ENCODE measurements at regions not wholly inside any gene's neighbourhood (a gene's known extent, or its start where the extent isn't known, plus 50 kb on each side); places are given as distances from the start of the nearest gene placed in this dataset.

GRCh38 chr6:167768471-167769215, 58.1 kb upstream of the AFDN start:
- H3K4me3 ChIP-seq (ENCODE audit: control insufficient read depth, low read depth, low read length): no peak overlapping the region
- no peak for DNase-seq (ENCODE audit: low read depth)
- TF ChIP-seq CTCF (conservative IDR thresholded peaks at IDR 0.05; ENCODE audit: control insufficient read depth, insufficient read depth, low read depth, low read length): no peak

GRCh38 chr6:167769408-167770190, 57.1 kb upstream of the AFDN start:
- DNase-seq (ENCODE audit: low read depth): no peak
- H3K4me3 ChIP-seq (ENCODE audit: control insufficient read depth, low read depth, low read length): no peak overlapping the region
- TF ChIP-seq CTCF (conservative IDR thresholded peaks at IDR 0.05; ENCODE audit: control insufficient read depth, insufficient read depth, low read depth, low read length): no peak

GRCh38 chr6:167770291-167770955, 56.3 kb upstream of the AFDN start:
- no peak for TF ChIP-seq CTCF (conservative IDR thresholded peaks at IDR 0.05; ENCODE audit: control insufficient read depth, insufficient read depth, low read depth, low read length)
- no peak overlapping the region for H3K4me3 ChIP-seq (ENCODE audit: control insufficient read depth, low read depth, low read length)
- no peak for DNase-seq (ENCODE audit: low read depth)

GRCh38 chr6:167774881-167775280, 51.8 kb upstream of the AFDN start:
- DNase-seq (ENCODE audit: low read depth): no peak
- H3K4me3 ChIP-seq (ENCODE audit: control insufficient read depth, low read depth, low read length): no peak overlapping the region
- no peak for TF ChIP-seq CTCF (conservative IDR thresholded peaks at IDR 0.05; ENCODE audit: control insufficient read depth, insufficient read depth, low read depth, low read length)

- no peak for TF ChIP-seq CTCF (conservative IDR thresholded peaks at IDR 0.05; ENCODE audit: control insufficient read depth, insufficient read depth, low read depth, low read length)
- H3K4me3 ChIP-seq (ENCODE audit: control insufficient read depth, low read depth, low read length): no peak overlapping the region
- DNase-seq (ENCODE audit: low read depth): no peak
Measured at GRCh38 chr6:167776906-167777627, 49.6 kb upstream of the AFDN start.

Measured in fibroblast of mammary gland (primary cell).